ENCODE measurements at regions not wholly inside any gene's neighbourhood (a gene's known extent, or its start where the extent isn't known, plus 50 kb on each side); places are given as distances from the start of the nearest gene placed in this dataset.

GRCh38 chr10:125249948-125250347 lies 89.6 kb upstream of the CTBP2 start:
- H3K27me3 Mint-ChIP-seq (ENCODE audit: unreplicated experiment): peaks cover 2% of the 10 kb centered on the region
- no peak overlapping the region for H3K4me3 Mint-ChIP-seq (ENCODE audit: unreplicated experiment)
- no peak for DNase-seq
- peaks cover 3% of the 10 kb centered on the region for H3K36me3 Mint-ChIP-seq (ENCODE audit: unreplicated experiment)
- no peak for TF ChIP-seq CTCF (IDR thresholded peaks at IDR 0.05; ENCODE audit: partially characterized antibody, unreplicated experiment)
- no peak overlapping the region for H3K27ac Mint-ChIP-seq (ENCODE audit: unreplicated experiment)
- H3K4me1 Mint-ChIP-seq (ENCODE audit: low read depth, unreplicated experiment): no peaks in the 10 kb centered on the region
- peaks cover 5% of the 10 kb centered on the region for H3K9me3 Mint-ChIP-seq (ENCODE audit: unreplicated experiment)

DNA sequence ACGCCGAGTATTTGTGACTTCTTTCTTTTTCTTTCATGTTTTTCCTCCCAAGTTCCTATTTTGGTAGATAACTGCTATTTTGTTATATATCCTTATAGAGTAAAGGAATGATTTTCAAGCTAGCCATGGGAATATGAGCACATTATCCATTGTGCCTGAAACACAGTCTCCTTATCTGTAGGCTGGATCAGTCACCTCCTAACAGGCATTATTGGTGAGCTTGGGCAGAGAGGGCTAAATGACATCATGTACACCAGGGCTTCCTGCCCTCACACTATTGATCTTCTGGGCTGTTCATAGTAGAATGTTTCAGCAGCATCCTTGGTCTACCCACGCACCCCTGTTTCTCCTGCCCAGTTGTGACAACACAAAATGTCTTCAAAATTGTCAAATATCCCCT lies 88.1 kb upstream of the CTBP2 start:
- no peaks in the 10 kb centered on the region for H3K4me1 Mint-ChIP-seq (ENCODE audit: low read depth, unreplicated experiment)
- no peak overlapping the region for H3K4me3 Mint-ChIP-seq (ENCODE audit: unreplicated experiment)
- H3K27me3 Mint-ChIP-seq (ENCODE audit: unreplicated experiment): peaks cover 2% of the 10 kb centered on the region
- TF ChIP-seq CTCF (IDR thresholded peaks at IDR 0.05; ENCODE audit: partially characterized antibody, unreplicated experiment): no peak
- no peak overlapping the region for H3K27ac Mint-ChIP-seq (ENCODE audit: unreplicated experiment)
- H3K36me3 Mint-ChIP-seq (ENCODE audit: unreplicated experiment): peaks cover 3% of the 10 kb centered on the region
- peaks cover 5% of the 10 kb centered on the region for H3K9me3 Mint-ChIP-seq (ENCODE audit: unreplicated experiment)
- DNase-seq: no peak

GRCh38 chr10:125247576-125247975 lies 87.2 kb upstream of the CTBP2 start:
- Mint-ChIP-seq H3K27ac (ENCODE audit: unreplicated experiment) (no peak overlapping the region), H3K9me3 (ENCODE audit: unreplicated experiment) (peaks cover 5% of the 10 kb centered on the region), H3K27me3 (ENCODE audit: unreplicated experiment) (no peaks in the 10 kb centered on the region), H3K36me3 (ENCODE audit: unreplicated experiment) (peaks cover 3% of the 10 kb centered on the region), H3K4me3 (ENCODE audit: unreplicated experiment) (no peak overlapping the region), H3K4me1 (ENCODE audit: low read depth, unreplicated experiment) (no peaks in the 10 kb centered on the region)
- no peak for DNase-seq
- TF ChIP-seq CTCF (IDR thresholded peaks at IDR 0.05; ENCODE audit: partially characterized antibody, unreplicated experiment): no peak

DNA sequence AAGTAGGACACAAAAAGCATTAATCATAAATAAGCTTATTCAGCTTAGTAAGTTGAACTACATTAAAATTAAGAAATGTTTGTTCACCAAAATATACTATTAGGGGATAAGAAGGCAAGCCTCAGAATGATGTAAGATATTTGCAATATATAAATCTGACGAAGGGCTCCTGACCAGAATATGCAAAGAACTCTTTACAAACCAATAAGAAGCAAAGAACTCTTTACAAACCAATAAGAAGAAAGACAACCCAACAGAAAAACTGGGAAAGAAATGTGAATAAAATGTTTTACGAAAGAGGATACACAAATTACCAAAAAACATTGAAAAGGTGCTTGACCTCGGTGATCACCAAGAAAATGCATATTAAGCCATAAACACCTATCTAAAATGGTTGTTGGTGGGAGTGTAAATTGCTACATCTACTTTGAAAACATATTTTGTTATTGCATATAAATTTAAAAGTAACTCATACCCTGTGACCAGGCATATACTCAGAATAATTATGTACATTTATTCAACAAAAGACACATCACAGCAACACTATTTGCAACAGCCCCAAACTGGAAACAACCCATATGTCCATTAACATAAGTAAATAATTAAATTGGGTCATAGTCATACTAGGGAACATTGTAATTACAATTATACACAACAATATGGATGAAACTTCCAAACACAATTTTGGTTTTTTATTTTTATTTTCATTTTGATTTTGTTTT lies 83.3 kb upstream of the CTBP2 start:
- Mint-ChIP-seq H3K27ac (ENCODE audit: unreplicated experiment) (no peak overlapping the region), H3K27me3 (ENCODE audit: unreplicated experiment) (no peaks in the 10 kb centered on the region), H3K36me3 (ENCODE audit: unreplicated experiment) (peaks cover 3% of the 10 kb centered on the region), H3K4me1 (ENCODE audit: low read depth, unreplicated experiment) (no peaks in the 10 kb centered on the region), H3K9me3 (ENCODE audit: unreplicated experiment) (no peaks in the 10 kb centered on the region), H3K4me3 (ENCODE audit: unreplicated experiment) (no peak overlapping the region)
- TF ChIP-seq CTCF (IDR thresholded peaks at IDR 0.05; ENCODE audit: partially characterized antibody, unreplicated experiment): no peak
- DNase-seq: no peak

DNA sequence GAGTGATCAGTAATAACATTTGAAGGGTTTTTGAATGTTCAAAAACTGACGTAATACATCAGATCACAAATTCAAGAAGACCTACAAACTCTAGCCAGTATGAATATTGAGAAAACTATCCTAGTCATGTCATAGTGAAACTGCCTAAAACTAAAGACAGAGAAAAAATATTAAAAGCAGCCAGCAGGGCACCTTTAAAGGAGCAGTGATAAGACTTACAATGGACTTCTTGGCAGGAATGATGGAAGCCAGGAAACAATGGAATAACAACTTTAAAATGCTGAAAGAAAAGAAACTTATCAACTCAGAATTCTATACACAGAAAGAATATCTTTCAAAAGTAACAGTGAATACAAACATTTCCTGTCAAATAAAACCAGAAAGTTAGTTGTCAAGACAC lies 78.3 kb upstream of the CTBP2 start:
- Mint-ChIP-seq H3K4me1 (ENCODE audit: low read depth, unreplicated experiment) (no peaks in the 10 kb centered on the region), H3K9me3 (ENCODE audit: unreplicated experiment) (peaks cover 3% of the 10 kb centered on the region), H3K4me3 (ENCODE audit: unreplicated experiment) (no peak overlapping the region), H3K36me3 (ENCODE audit: unreplicated experiment) (peaks cover 19% of the 10 kb centered on the region), H3K27ac (ENCODE audit: unreplicated experiment) (no peak overlapping the region), H3K27me3 (ENCODE audit: unreplicated experiment) (no peaks in the 10 kb centered on the region)
- no peak for DNase-seq
- TF ChIP-seq CTCF (IDR thresholded peaks at IDR 0.05; ENCODE audit: partially characterized antibody, unreplicated experiment): no peak

Data from glutamatergic neuron (in vitro differentiated cells).